HG03196 (cell line): ENCODE measurements at regions not wholly inside any gene's neighbourhood (a gene's known extent, or its start where the extent isn't known, plus 50 kb on each side); places are given as distances from the start of the nearest gene placed in this dataset.
"Not testable (repeated sequence)": the region's sequence is repeated elsewhere in the genome, so short reads cannot be mapped to it uniquely, and the experiment has no call there.

Source experiments
- ATAC-seq: cut with Tn5 transposase; IDR thresholded peaks from one replicate; pipeline ENCODE4 v1.9.1; 2021; ENCODE audit not compliant: unreplicated experiment

- no peak for ATAC-seq
Observed at GRCh38 chr12:126218697-126219096, 1153.5 kb downstream of the AACS start.

- ATAC-seq, result no peak
Observed at GRCh38 chr12:126219139-126219538, 1153.9 kb downstream of the AACS start.

GRCh38 chr12:126219654-126220279, 1154.5 kb downstream of the AACS start:
- no peak for ATAC-seq

GRCh38 chr12:126224032-126224431, 1158.8 kb downstream of the AACS start:
- ATAC-seq, result no peak

GRCh38 chr12:126228936-126229335, 1163.7 kb downstream of the AACS start:
- no peak for ATAC-seq

GRCh38 chr12:126232711-126233110, 1167.5 kb downstream of the AACS start:
- ATAC-seq, result no peak

- no peak for ATAC-seq
Observed at GRCh38 chr12:126233625-126234024, 1168.4 kb downstream of the AACS start.

- no peak for ATAC-seq
Observed at GRCh38 chr12:126243814-126244440, 1178.7 kb downstream of the AACS start.

- no peak for ATAC-seq
Observed at GRCh38 chr12:126247936-126248335, 1182.7 kb downstream of the AACS start.

- ATAC-seq, result no peak
Observed at GRCh38 chr12:126248871-126249403, 1183.7 kb downstream of the AACS start.

GRCh38 chr12:126258190-126258589, 1193.0 kb downstream of the AACS start:
- no peak for ATAC-seq

GRCh38 chr12:126262829-126263228, 1197.6 kb downstream of the AACS start:
- ATAC-seq, result no peak

- no peak for ATAC-seq
Observed at GRCh38 chr12:126268222-126268621, 1203.0 kb downstream of the AACS start.

GRCh38 chr12:126271159-126271558, 1205.9 kb downstream of the AACS start:
- ATAC-seq, result no peak

- ATAC-seq, result no peak
Observed at GRCh38 chr12:126282691-126283090, 1217.5 kb downstream of the AACS start.

- no peak for ATAC-seq
Observed at GRCh38 chr12:126286203-126286602, 1221.0 kb downstream of the AACS start.

- no peak for ATAC-seq
Observed at GRCh38 chr12:126290456-126290855, 1225.2 kb downstream of the AACS start.

- not testable (repeated sequence) for ATAC-seq
Observed at GRCh38 chr12:126291987-126292386, 1226.8 kb downstream of the AACS start.

GRCh38 chr12:126295652-126296051, 1230.4 kb downstream of the AACS start:
- ATAC-seq, result no peak

- no peak for ATAC-seq
Observed at GRCh38 chr12:126309278-126309677, 1244.0 kb downstream of the AACS start.

- ATAC-seq, result no peak
Observed at GRCh38 chr12:126312457-126312856, 1247.2 kb downstream of the AACS start.

- ATAC-seq, result no peak
Observed at GRCh38 chr12:126316411-126316810, 1251.2 kb downstream of the AACS start.
